OCI-M2 (cell line): ENCODE measurements at regions not wholly inside any gene's neighbourhood (a gene's known extent, or its start where the extent isn't known, plus 50 kb on each side); places are given as distances from the start of the nearest gene placed in this dataset.
"Not testable (repeated sequence)": the region's sequence is repeated elsewhere in the genome, so short reads cannot be mapped to it uniquely, and the experiment has no call there.

Experiments used
- DNase-seq: peaks from one replicate; lab custom pipeline; 2025; ENCODE audit not compliant: unreplicated experiment; lab: John Stamatoyannopoulos, UW

GRCh38 chr2:176891105-176891504 is 321.5 kb upstream of the HNRNPA3 start:
- DNase-seq, result no peak

- DNase-seq, result no peak
Observed at GRCh38 chr2:176891857-176892256, 320.7 kb upstream of the HNRNPA3 start.

GRCh38 chr2:176892676-176893226 is 319.8 kb upstream of the HNRNPA3 start:
- DNase-seq, result no peak

- DNase-seq, result no peak
Observed at GRCh38 chr2:176895158-176895557, 317.4 kb upstream of the HNRNPA3 start.

- DNase-seq, result no peak
Observed at GRCh38 chr2:176902454-176902853, 310.1 kb upstream of the HNRNPA3 start.

- not testable (repeated sequence) for DNase-seq
Observed at GRCh38 chr2:176904053-176904452, 308.5 kb upstream of the HNRNPA3 start.

GRCh38 chr2:176907341-176907740 is 305.3 kb upstream of the HNRNPA3 start:
- no peak for DNase-seq

GRCh38 chr2:176910828-176911227 is 301.8 kb upstream of the HNRNPA3 start:
- no peak for DNase-seq

- no peak for DNase-seq
Observed at GRCh38 chr2:176913955-176914354, 298.6 kb upstream of the HNRNPA3 start.

- no peak for DNase-seq
Observed at GRCh38 chr2:176914371-176914770, 298.2 kb upstream of the HNRNPA3 start.

GRCh38 chr2:176922545-176922944 is 290.0 kb upstream of the HNRNPA3 start:
- DNase-seq, result not testable (repeated sequence)

GRCh38 chr2:176923205-176923604 is 289.4 kb upstream of the HNRNPA3 start:
- no peak for DNase-seq

- no peak for DNase-seq
Observed at GRCh38 chr2:176924909-176925534, 287.6 kb upstream of the HNRNPA3 start.

- no peak for DNase-seq
Observed at GRCh38 chr2:176926453-176926852, 286.1 kb upstream of the HNRNPA3 start.

- DNase-seq, result not testable (repeated sequence)
Observed at GRCh38 chr2:176929387-176929786, 283.2 kb upstream of the HNRNPA3 start.

- DNase-seq, result no peak
Observed at GRCh38 chr2:176931588-176932563, 280.7 kb upstream of the HNRNPA3 start.

- DNase-seq, result no peak
Observed at GRCh38 chr2:176934131-176934530, 278.5 kb upstream of the HNRNPA3 start.

- no peak for DNase-seq
Observed at GRCh38 chr2:176934869-176935415, 277.7 kb upstream of the HNRNPA3 start.

- DNase-seq, result no peak
Observed at GRCh38 chr2:176935543-176936102, 277.0 kb upstream of the HNRNPA3 start.

GRCh38 chr2:176936410-176936809 is 276.2 kb upstream of the HNRNPA3 start:
- no peak for DNase-seq

- no peak for DNase-seq
Observed at GRCh38 chr2:176944998-176945397, 267.6 kb upstream of the HNRNPA3 start.
